ENCODE measurements at regions not wholly inside any gene's neighbourhood (a gene's known extent, or its start where the extent isn't known, plus 50 kb on each side); places are given as distances from the start of the nearest gene placed in this dataset.

DNA sequence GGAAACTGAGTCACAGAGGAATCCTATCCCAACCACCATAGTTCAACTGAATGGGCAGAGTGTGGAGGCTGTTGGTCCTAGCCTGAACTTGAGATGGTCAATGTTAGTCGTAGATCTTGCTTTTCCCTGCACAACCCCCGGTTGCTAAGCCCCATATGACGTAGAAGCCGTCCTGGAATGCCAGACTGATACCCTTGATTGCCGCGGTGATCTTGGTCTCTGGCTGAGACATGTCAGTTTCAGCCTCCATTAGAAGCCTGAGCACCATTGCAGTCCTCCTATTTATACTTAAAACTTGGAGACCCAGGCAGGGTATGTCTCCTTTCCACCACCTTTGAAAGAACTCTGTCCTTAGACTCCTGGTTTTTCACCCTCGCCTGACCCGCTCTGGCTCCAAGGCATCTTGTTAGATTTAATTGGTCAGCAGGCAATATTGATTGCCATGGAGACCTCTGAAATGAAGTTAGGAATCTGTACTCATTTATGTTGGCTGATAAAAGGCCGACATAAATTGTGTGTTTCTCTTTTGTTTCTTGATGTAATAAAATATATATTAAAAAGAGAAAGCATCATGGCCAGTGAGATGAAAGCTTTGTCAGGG, 53.4 kb downstream of the RPLP1 start:
- H3K4me3 ChIP-seq: no peak overlapping the region
- DNase-seq (ENCODE audit: low spot score): no peak
- TF ChIP-seq, protein P1, sequence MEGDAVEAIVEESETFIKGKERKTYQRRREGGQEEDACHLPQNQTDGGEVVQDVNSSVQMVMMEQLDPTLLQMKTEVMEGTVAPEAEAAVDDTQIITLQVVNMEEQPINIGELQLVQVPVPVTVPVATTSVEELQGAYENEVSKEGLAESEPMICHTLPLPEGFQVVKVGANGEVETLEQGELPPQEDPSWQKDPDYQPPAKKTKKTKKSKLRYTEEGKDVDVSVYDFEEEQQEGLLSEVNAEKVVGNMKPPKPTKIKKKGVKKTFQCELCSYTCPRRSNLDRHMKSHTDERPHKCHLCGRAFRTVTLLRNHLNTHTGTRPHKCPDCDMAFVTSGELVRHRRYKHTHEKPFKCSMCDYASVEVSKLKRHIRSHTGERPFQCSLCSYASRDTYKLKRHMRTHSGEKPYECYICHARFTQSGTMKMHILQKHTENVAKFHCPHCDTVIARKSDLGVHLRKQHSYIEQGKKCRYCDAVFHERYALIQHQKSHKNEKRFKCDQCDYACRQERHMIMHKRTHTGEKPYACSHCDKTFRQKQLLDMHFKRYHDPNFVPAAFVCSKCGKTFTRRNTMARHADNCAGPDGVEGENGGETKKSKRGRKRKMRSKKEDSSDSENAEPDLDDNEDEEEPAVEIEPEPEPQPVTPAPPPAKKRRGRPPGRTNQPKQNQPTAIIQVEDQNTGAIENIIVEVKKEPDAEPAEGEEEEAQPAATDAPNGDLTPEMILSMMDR (IDR thresholded peaks at IDR 0.05): no peak
- no peak overlapping the region for H3K27ac ChIP-seq

- DNase-seq (ENCODE audit: low spot score): peak; percentile 60
- TF ChIP-seq, protein P1 (IDR thresholded peaks at IDR 0.05): no peak
- Histone ChIP-seq H3K4me3 (no peak overlapping the region), H3K27ac (no peak overlapping the region)
These were observed 56.0 kb downstream of the RPLP1 start for GRCh38 chr15:69508659-69509058.

DNA sequence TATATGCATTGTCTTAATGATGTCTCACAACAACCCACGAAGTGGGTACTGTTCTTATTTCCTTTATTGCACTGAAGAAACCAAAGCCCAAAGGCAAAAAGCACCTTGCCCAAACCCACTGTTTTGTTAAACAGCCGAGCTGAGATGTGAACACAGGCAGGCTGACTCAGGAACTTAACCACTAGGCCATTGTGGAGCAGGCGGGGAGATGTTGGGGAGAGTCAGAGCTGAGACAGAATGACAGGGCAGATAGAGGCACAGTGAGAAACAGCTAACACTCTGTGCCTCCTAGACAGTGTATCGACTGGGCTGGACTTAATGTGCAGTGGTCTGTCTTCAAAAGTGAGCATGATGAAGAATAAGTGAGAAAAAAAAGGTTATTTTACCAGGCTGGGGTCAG, 56.5 kb downstream of the RPLP1 start:
- Histone ChIP-seq H3K4me3 (no peak overlapping the region), H3K27ac (no peak overlapping the region)
- TF ChIP-seq, protein P1 (IDR thresholded peaks at IDR 0.05): no peak
- no peak for DNase-seq (ENCODE audit: low spot score)

GRCh38 chr15:69510556-69510955, 57.9 kb downstream of the RPLP1 start:
- no peak for DNase-seq (ENCODE audit: low spot score)
- TF ChIP-seq, protein P1 (IDR thresholded peaks at IDR 0.05): no peak
- no peak overlapping the region for H3K27ac ChIP-seq
- no peak overlapping the region for H3K4me3 ChIP-seq

DNA sequence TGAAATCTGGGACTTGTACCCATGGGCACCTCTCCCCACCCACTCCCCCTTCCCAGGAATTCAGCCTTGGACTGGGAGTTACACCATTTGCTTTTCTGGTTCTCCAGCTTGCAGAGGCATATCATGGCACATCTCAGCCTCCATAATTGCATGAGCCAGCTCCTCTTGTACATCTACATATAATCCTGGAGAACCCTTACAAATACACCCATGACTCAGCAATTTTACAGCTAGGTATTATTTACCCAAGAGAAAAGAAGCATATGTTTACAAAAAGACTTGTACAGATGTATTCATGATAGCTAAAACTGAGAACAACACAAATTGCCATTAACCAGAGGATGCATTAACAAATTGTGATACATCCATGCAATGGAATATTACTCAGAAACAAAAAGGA, 58.4 kb downstream of the RPLP1 start:
- DNase-seq (ENCODE audit: low spot score): no peak
- Histone ChIP-seq H3K4me3 (no peak overlapping the region), H3K27ac (no peak overlapping the region)
- TF ChIP-seq, protein P1 (IDR thresholded peaks at IDR 0.05): no peak

- no peak for DNase-seq (ENCODE audit: low spot score)
- TF ChIP-seq, protein P1 (IDR thresholded peaks at IDR 0.05): no peak
- Histone ChIP-seq H3K27ac (no peak overlapping the region), H3K4me3 (no peak overlapping the region)
These were observed 59.2 kb downstream of the RPLP1 start for GRCh38 chr15:69511716-69512340.

- DNase-seq (ENCODE audit: low spot score): no peak
- TF ChIP-seq, protein P1 (IDR thresholded peaks at IDR 0.05): no peak
- Histone ChIP-seq H3K27ac (no peak overlapping the region), H3K4me3 (no peak overlapping the region)
These were observed 60.9 kb downstream of the RPLP1 start for GRCh38 chr15:69513450-69513960.
